LHCN-M2 (cell line): ENCODE measurements at regions not wholly inside any gene's neighbourhood (a gene's known extent, or its start where the extent isn't known, plus 50 kb on each side); places are given as distances from the start of the nearest gene placed in this dataset.

Source experiments
- DNase-seq: peaks from one replicate; pipeline ENCODE4 v3.0.0-alpha.2; 2012; ENCODE audit warnings: low read depth

- DNase-seq = no peak
These were observed 196.0 kb downstream of the MAFB start for GRCh38 chr20:40493071-40493470.

GRCh38 chr20:40491009-40491590, 197.9 kb downstream of the MAFB start:
- DNase-seq = no peak

DNA sequence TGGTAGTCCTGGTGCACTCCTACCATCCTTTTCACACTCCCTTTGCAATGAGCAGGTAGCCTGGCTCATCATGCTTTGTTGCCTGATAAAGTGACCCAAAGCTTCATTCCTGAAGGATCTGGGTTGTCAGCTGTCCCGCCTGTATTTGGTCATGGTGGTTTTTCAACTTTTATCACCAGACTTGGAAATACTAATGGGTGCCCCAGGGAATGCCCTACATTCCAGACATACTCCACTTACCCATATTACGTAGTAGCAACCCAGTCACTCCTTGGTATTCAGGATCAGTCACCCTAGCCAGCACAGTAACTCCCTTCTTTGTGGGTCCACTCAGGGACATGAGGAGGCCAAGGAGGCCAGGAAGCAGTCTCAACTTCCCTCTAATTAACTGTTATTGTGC, 199.2 kb downstream of the MAFB start:
- DNase-seq = peak; percentile 47

DNA sequence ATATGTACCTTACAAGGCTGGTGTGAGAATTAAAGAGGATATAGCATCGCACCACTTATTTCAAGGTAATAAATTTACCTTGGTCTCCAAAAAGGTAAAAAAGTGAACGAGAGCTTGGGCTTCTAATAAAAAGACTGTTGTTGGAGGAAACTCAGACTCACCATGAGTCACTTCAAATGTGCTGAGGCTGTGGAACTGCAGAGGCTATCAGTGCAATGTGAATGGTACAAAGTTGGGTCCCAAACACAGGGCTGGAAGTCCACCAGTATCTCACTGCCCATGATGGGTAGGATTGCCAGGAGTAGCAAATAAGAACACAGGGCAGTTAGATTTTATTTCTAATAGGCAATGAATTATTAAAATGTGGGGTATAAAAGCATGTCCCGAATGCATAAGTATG, 200.6 kb downstream of the MAFB start:
- DNase-seq = no peak

DNA sequence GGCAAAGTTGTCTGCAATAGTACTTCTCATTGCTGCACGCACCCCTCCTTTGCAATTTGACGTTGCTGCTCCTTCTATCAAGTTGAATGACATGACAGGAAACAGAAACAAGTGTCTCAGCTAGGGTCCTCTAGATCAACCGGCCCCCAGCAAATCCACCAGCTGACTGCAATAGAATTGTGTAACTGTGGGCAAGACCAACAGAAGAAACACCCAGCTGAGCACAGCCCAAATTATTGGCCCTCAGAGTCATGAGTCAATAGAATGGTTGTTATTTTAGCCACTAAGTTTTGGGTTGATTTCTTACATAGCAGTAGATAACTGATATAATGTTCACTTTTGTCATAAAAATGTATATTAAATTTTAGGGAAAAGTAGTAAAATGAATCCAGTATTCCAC, 202.7 kb downstream of the MAFB start:
- no peak for DNase-seq

GRCh38 chr20:40481743-40482458, 207.1 kb downstream of the MAFB start:
- DNase-seq = no peak

GRCh38 chr20:40481337-40481736, 207.7 kb downstream of the MAFB start:
- no peak for DNase-seq

- no peak for DNase-seq
These were observed 211.2 kb downstream of the MAFB start for GRCh38 chr20:40477805-40478204.

DNA sequence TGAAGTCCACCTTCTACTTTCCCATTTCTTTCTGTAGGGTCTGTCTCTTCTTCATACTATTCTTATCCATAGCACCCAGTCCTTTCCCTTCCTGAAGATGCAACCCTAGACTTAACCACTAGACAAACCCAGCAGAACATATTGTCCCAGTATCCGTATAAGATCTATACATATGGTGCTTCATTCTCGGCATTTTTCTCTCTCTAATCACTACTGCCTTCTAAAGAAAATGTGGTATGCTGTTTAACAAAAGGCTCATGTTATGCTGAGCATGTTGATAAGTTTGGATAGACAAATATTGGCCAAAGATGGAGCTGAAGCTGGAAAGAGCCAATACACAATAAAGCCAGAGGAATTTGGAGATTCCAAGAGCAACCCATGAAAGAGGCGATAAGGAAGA, 212.6 kb downstream of the MAFB start:
- no peak for DNase-seq

DNA sequence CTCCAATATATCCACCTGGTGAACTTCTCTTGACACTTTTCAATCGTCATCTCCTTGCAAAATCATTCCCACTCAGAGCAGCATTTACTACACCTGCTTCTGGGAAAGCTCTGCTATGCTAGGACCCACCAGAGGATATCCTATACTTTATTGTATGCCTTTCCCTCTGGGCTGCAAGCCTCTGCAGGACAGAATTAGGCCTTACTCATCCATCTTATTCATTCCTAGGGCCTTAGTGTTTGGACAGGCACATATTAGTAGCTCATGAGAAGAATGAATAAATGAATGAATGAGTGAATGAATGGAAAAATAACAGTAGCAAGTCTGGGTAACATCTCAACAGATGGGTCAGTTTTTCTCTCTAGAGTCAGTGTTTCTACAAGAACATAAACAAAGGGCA, 216.1 kb downstream of the MAFB start:
- no peak for DNase-seq

GRCh38 chr20:40471261-40471629, 217.8 kb downstream of the MAFB start:
- no peak for DNase-seq

DNA sequence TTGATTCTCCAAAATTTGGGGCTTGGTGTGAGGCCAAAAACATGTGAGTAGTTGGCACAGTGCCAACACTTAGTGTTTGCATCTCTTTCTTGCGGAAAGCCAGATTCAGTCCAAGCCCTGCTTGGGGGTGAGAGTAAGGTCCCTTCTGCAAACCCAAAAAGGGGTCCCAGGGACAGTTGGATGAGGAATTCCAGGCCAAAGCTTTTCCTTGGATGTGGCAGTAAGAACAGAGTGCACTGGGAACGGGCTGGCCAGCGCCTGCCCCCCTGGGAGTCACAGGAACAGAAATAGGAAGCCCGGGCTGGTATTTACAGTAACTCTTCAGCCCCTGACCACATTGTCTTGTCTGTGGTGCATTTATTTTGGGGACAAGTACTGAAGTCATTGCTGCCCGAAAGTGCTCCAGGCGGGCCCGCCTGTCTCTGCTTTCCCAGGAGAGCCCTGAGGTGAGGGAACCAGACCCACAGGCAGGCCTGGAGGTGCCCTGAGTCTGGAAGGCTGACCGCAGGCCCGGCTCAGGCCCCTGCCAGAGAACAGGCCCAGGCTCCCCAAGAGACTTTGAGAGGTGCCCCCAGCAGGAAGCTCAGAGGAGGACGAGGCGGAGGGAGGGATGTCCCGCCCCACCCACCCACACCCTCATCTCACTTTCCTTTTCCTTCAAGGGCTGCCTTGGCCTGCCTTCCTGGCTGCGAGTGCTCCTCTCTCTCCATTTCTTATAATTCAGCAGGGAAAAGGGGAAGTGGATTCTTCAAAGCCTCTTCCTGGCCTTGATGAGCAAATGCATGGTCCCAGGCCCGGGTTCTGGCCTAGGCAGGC, 218.4 kb downstream of the MAFB start:
- no peak for DNase-seq

DNA sequence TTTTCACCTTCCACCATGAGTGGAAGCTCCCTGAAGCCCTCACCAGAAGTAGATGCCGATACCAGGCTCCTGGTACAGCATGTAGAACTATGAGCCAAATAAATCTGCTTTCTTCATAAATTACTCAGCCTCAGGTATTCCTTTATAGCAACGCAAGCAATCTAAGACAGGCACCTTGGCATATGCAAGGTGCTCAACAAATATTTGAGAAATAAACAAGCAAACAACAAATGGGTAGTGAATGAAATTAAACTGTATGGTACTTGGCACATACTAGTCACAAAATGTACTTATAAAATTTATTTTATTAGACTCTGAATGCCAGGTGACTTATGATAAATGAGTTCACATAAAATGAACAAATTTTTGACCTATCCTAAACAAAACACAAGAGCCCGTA, 220.3 kb downstream of the MAFB start:
- DNase-seq = no peak

DNA sequence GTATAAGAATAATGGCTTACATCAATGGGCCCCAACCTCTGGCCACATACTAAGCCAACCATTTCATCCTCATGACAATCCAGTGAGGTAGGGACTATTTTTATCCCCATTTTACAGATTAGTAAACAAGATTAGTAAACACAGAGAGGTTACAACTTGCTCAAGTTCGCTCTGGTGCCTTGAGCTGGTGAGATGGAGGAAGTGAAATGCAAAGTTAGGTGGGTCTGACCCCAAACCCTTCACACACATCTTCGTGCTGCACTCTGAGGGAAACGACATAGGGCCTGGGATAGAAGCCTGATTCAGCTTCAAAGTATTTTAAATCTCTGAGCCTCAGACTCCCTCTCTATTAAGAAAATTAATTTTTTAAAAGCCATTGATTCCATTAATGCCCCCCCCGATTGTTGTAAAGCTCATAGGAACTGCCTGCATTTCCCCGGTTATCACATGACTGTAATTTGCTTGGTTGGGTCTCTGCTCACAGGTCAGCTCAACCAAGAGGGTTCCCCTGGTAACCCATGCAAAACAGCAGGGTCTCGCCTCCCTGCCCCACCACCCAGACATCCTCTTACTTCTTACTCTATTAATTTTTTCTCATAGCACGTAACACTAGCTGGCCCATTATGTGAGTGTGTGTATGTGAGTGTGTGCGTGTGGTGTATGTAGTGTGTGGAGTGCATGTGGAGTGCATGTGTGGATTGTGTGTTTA, 221.2 kb downstream of the MAFB start:
- DNase-seq = no peak

DNA sequence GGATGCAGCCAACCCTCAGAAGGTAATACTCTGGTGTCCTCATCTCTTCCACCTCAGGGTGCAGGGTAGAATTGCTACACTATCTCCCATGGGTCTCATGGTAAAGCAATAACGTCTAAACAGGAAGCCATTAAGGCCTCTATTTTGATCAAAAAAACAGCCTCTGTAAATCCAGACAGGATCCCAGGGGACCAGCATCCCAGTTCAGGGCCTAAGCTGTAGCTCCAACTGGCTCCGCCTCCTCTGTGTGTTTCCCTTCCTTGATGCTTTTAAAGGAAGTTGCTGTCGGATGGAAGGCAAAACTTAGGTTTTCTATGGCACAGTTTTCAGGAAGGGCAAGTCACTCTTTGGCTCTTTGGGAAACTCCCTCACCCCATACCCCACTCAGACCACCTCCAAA, 222.0 kb downstream of the MAFB start:
- no peak for DNase-seq

- no peak for DNase-seq
These were observed 224.3 kb downstream of the MAFB start for GRCh38 chr20:40464731-40465208.

DNA sequence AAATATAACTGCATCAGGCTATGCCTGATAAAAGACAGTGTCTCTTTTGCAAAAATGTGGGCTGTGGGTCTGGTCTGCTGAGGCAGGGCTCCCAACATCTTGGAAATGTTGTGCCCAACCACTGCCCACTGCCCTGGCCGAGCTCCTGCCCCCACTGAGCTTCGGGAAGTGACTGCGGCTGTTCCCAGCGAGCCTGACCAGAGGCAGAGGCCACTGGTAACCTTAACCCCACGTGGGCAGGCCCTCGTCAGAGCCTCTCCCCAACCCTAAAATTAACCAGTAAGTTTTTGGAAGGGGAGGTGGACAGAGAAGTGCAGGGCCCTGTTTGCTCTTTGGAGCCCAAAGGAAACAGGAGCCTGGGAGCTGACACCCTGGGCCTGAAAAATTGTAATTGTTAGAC, 225.9 kb downstream of the MAFB start:
- no peak for DNase-seq

DNA sequence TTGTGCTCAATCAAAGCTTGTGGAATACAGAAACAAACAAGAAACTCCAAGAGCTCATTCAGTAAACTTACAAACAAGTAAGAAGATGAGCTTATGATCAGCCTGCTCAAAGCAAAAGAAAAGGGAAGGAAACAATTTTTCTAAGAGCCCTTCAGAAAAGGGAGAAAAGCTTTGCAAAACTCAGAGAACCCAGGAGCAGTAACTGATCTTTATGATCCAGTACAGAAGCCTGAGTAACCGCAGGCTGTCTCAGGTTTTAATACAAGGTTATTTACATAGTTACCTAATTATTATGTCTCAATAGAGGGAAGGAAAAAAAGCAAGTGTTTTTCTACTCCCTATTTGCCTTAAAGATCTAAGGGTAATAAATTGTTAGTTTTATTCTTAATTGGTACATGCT, 226.5 kb downstream of the MAFB start:
- DNase-seq = no peak

- DNase-seq = no peak
These were observed 229.7 kb downstream of the MAFB start for GRCh38 chr20:40459299-40459698.

DNA sequence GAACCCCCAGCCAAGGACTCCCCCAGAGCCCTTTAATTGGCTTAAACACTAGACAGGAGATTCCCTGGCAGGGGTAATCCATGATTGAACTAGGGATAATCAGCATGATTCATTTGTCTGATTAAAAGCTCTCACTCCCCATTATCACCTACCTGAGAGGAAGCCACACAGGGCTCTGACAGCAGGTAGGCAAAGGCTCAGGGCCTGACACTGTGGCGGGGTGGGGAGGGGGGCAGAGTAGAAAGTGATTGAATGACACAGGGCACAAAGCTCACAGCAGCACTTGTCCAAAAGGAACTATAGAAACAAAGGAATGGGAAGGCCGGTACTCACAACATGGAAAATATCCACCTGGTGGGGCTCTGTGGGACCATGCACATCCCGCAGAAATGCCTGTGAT, 231.6 kb downstream of the MAFB start:
- no peak for DNase-seq

GRCh38 chr20:40452758-40453157, 236.3 kb downstream of the MAFB start:
- no peak for DNase-seq

DNA sequence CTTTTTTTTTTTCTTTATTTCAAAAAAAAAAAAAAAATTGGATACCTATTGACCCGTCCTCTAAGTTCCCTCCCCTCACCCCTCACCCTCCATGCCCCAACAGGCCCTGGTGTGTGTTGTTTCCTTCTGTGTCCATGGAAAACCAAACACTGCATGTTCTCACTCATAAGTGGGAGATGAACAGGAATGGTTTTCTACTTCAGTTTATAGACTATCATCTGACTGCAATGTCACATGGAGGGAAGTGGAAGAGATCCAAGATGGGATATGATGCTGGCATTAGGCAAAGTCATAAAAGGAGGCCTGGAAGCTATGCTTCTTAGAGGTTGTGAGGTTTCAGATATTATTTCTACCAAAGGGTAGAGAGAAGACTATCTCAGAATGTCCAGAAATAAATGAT, 237.5 kb downstream of the MAFB start:
- no peak for DNase-seq
